H9 (cell line): ENCODE measurements at regions not wholly inside any gene's neighbourhood (a gene's known extent, or its start where the extent isn't known, plus 50 kb on each side); places are given as distances from the start of the nearest gene placed in this dataset.

Experiments
- DNase-seq: peaks from one replicate; pipeline ENCODE4 v3.0.0-alpha.2; 2017
- H2AFZ ChIP-seq: one replicate; pipeline ENCODE4 v1.6.1; 2013; ENCODE audit warnings: mild to moderate bottlenecking, low read length, control low read depth, moderate library complexity
- H2AK5ac ChIP-seq: 2 replicates; pipeline ENCODE4 v1.6.1; 2013; ENCODE audit warnings: low read length, control low read depth, mixed read lengths; ENCODE audit not compliant: insufficient read length
- H2BK120ac ChIP-seq: one replicate; pipeline ENCODE4 v1.6.1; 2013; ENCODE audit warnings: low read depth, mild to moderate bottlenecking, low read length, control low read depth, inconsistent platforms; ENCODE audit not compliant: poor library complexity, severe bottlenecking
- H2BK12ac ChIP-seq: 2 replicates; pipeline ENCODE4 v1.6.1; 2013; ENCODE audit warnings: low read length, control low read depth, mixed read lengths, low read depth; ENCODE audit not compliant: insufficient read length
- H2BK15ac ChIP-seq: 2 replicates; pipeline ENCODE4 v1.6.1; 2013; ENCODE audit warnings: low read depth, low read length, control low read depth
- H2BK20ac ChIP-seq: one replicate; pipeline ENCODE4 v1.6.1; 2013; ENCODE audit warnings: low read depth, mild to moderate bottlenecking, low read length, control low read depth, inconsistent platforms; ENCODE audit not compliant: poor library complexity, severe bottlenecking
- H2BK5ac ChIP-seq: 2 replicates; pipeline ENCODE4 v1.6.1; 2013; ENCODE audit warnings: low read length, control low read depth, mixed read lengths; ENCODE audit not compliant: insufficient read length
- H3K14ac ChIP-seq: 2 replicates; pipeline ENCODE4 v1.6.1; 2013; ENCODE audit warnings: low read length, control low read depth; ENCODE audit not compliant: insufficient read depth
- H3K18ac ChIP-seq: 2 replicates; pipeline ENCODE4 v1.6.1; 2013; ENCODE audit warnings: low read depth, mild to moderate bottlenecking, mixed read lengths, low read length, control low read depth; ENCODE audit not compliant: insufficient read length
- H3K23ac ChIP-seq: 2 replicates; pipeline ENCODE4 v1.6.1; 2013; ENCODE audit warnings: low read length, control low read depth, mixed read lengths, low read depth; ENCODE audit not compliant: insufficient read length
- H3K23me2 ChIP-seq: 2 replicates; pipeline ENCODE4 v1.6.1; 2013; ENCODE audit warnings: low read depth, mild to moderate bottlenecking, mixed read lengths, low read length, control low read depth; ENCODE audit not compliant: insufficient read length, poor library complexity, severe bottlenecking
- H3K27ac ChIP-seq: 2 replicates; pipeline ENCODE4 v1.5.1; 2013; ENCODE audit warnings: low read length, control low read depth, mixed read lengths, low read depth; ENCODE audit not compliant: insufficient read length
- H3K27me3 ChIP-seq: 2 replicates; pipeline ENCODE4 v1.6.1; 2013; ENCODE audit warnings: low read length, control low read depth, inconsistent platforms; ENCODE audit not compliant: insufficient read depth
- H3K4ac ChIP-seq: 2 replicates; pipeline ENCODE4 v1.6.1; 2013; ENCODE audit warnings: low read depth, mild to moderate bottlenecking, control low read depth, inconsistent platforms, low read length, moderate library complexity
- H3K4me1 ChIP-seq: 2 replicates; pipeline ENCODE4 v1.6.1; 2013; ENCODE audit warnings: low read length, control low read depth, inconsistent platforms; ENCODE audit not compliant: insufficient read depth
- H3K4me2 ChIP-seq: 2 replicates; pipeline ENCODE4 v1.6.1; 2013; ENCODE audit warnings: low read length, control low read depth, mixed read lengths; ENCODE audit not compliant: insufficient read length, insufficient read depth
- H3K56ac ChIP-seq: 2 replicates; pipeline ENCODE4 v1.6.1; 2013; ENCODE audit warnings: low read depth, mild to moderate bottlenecking, mixed read lengths, low read length, control low read depth; ENCODE audit not compliant: insufficient read length
- H3K79me1 ChIP-seq: 2 replicates; pipeline ENCODE4 v1.6.1; 2013; ENCODE audit warnings: low read depth, mild to moderate bottlenecking, moderate library complexity, low read length, control low read depth, inconsistent platforms; ENCODE audit not compliant: insufficient read depth, poor library complexity, severe bottlenecking
- H3K79me2 ChIP-seq: 2 replicates; pipeline ENCODE4 v1.6.1; 2013; ENCODE audit warnings: low read length, control low read depth, inconsistent platforms; ENCODE audit not compliant: insufficient read depth
- H3K9ac ChIP-seq: 2 replicates; pipeline ENCODE4 v1.6.1; 2013; ENCODE audit warnings: low read length, control low read depth, mixed read lengths; ENCODE audit not compliant: insufficient read length; ENCODE audit errors: extremely low read depth
- H3K9me3 ChIP-seq: one replicate; pipeline ENCODE4 v1.6.1; 2013; ENCODE audit warnings: low read depth, low read length, inconsistent platforms; ENCODE audit not compliant: control insufficient read depth
- H3T11ph ChIP-seq: one replicate; pipeline ENCODE4 v1.6.1; 2013; ENCODE audit warnings: mild to moderate bottlenecking, low read length, control low read depth, inconsistent platforms
- H4K20me1 ChIP-seq: one replicate; pipeline ENCODE4 v1.6.1; 2013; ENCODE audit not compliant: control insufficient read depth, insufficient read length, insufficient read depth
- H4K5ac ChIP-seq: 2 replicates; pipeline ENCODE4 v1.6.1; 2013; ENCODE audit warnings: low read depth, mild to moderate bottlenecking, mixed read lengths, low read length, control low read depth; ENCODE audit not compliant: insufficient read length
- H4K8ac ChIP-seq: replicated peaks from 2 replicates; pipeline ENCODE4 v1.6.1; 2013; ENCODE audit warnings: low read length, control low read depth, mixed read lengths, low read depth; ENCODE audit not compliant: insufficient read length
- H4K91ac ChIP-seq: 2 replicates; pipeline ENCODE4 v1.6.1; 2013; ENCODE audit warnings: low read depth, mild to moderate bottlenecking, moderate library complexity, mixed read lengths, low read length, control low read depth; ENCODE audit not compliant: insufficient read length
- H3K27ac Mint-ChIP-seq, 3 experiments: 2 replicates in 2 of 3; 3 replicates in 1 of 3; pipeline ENCODE4 v1.8.0; 2020 to 2021; ENCODE audit warnings: mixed read lengths in 3 of 3, mild to moderate bottlenecking in 1 of 3, moderate library complexity in 1 of 3
- H3K27me3 Mint-ChIP-seq: 2 replicates; pipeline ENCODE4 v1.8.0; 2021; ENCODE audit warnings: low read depth, mild to moderate bottlenecking, moderate library complexity, mixed read lengths
- H3K36me3 Mint-ChIP-seq, 3 experiments: 2 replicates in 2 of 3; 3 replicates in 1 of 3; pipeline ENCODE4 v1.8.0; 2020 to 2021; ENCODE audit warnings: low read depth in 3 of 3, mixed read lengths in 3 of 3; ENCODE audit not compliant: insufficient read depth in 1 of 3
- H3K4me1 Mint-ChIP-seq, 2 experiments: 2 replicates each; pipeline ENCODE4 v1.8.0; 2020; ENCODE audit warnings: mixed read lengths in 2 of 2
- H3K4me3 Mint-ChIP-seq, 2 experiments: 2 replicates in 1 of 2; 3 replicates in 1 of 2; pipeline ENCODE4 v1.8.0; 2020 to 2021; ENCODE audit warnings: mild to moderate bottlenecking in 2 of 2, mixed read lengths in 2 of 2, moderate library complexity in 1 of 2
- H3K9me3 Mint-ChIP-seq, 2 experiments: 2 replicates in 1 of 2; 3 replicates in 1 of 2; pipeline ENCODE4 v1.8.0; 2020; ENCODE audit warnings: mild to moderate bottlenecking in 2 of 2, mixed read lengths in 2 of 2, moderate library complexity in 1 of 2
- WGBS: extraction: QIAGEN DNeasy Blood & Tissue Kit; methylation state at CpG from one replicate; pipeline ENCODE4 v1.1.7; 2013; ENCODE audit warnings: missing lambda C conversion rate, low lambda C conversion rate, mixed read lengths; ENCODE audit not compliant: insufficient read length; ENCODE audit errors: extremely low coverage; 5-methylcytosine and 5-hydroxymethylcytosine counted together
- TF ChIP-seq, protein P1 (sequence below): fragments of 200-600 bp; sonication (generic); conservative IDR thresholded peaks from 3 replicates; pipeline ENCODE4 v1.8.0; 2021; ENCODE audit warnings: antibody characterized with exemption, mild to moderate bottlenecking

DNA sequence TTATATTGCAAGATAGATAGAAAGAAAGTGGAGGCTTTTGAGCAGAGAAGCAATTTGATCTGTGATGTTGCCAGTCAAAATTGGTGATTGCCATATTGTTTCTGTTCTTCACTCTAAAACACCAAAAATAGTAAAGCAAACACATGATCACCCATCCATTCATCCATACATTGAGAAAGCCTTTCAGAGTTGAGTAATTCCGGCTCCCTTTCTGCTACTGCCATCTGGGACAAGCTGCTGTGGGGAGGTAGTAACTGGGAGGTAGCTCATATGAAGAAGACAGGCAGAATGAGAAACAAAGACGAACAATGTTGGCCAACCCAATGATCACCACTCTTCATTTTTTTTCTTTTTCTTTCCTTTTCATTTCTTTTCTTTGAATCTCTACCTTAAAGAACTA lies 51.1 kb upstream of the HBS1L start:
- no peak overlapping the region for H3K14ac ChIP-seq
- H3K23ac ChIP-seq, result no peak overlapping the region
- no peak overlapping the region for H3K27ac ChIP-seq
- H4K8ac ChIP-seq, result no peak overlapping the region
- no peak overlapping the region for H2BK15ac ChIP-seq
- H3K4me1 ChIP-seq, result no peaks in the 10 kb centered on the region
- no peaks in the 10 kb centered on the region for H3K9me3 ChIP-seq
- no peaks in the 10 kb centered on the region for H3K36me3 Mint-ChIP-seq
- no peaks in the 10 kb centered on the region for H3K27me3 ChIP-seq
- H3K18ac ChIP-seq, result no peak overlapping the region
- H3K4ac ChIP-seq, result no peak overlapping the region
- no peaks in the 10 kb centered on the region for H3K4me1 Mint-ChIP-seq
- WGBS, result no CpG with 5 or more reads among the region's 2 CpGs
- no peak overlapping the region for H2BK12ac ChIP-seq
- H3K23me2 ChIP-seq, result no peaks in the 10 kb centered on the region
- H2AK5ac ChIP-seq, result no peak overlapping the region
- H3K27ac Mint-ChIP-seq, result no peak overlapping the region
- no peak overlapping the region for H3K4me2 ChIP-seq
- H2BK120ac ChIP-seq, result no peak overlapping the region
- H2BK5ac ChIP-seq, result no peak overlapping the region
- H3K56ac ChIP-seq, result no peak overlapping the region
- no peak for DNase-seq
- no peak overlapping the region for H2AFZ ChIP-seq
- no peak overlapping the region for H4K91ac ChIP-seq
- no peak overlapping the region for H3K4me3 Mint-ChIP-seq
- H3K9me3 Mint-ChIP-seq, result no peaks in the 10 kb centered on the region
- H3T11ph ChIP-seq, result no peak overlapping the region
- no peaks in the 10 kb centered on the region for H3K79me1 ChIP-seq
- H4K20me1 ChIP-seq, result no peaks in the 10 kb centered on the region
- H3K9ac ChIP-seq, result no peak overlapping the region
- H3K27me3 Mint-ChIP-seq, result peaks cover 4% of the 10 kb centered on the region
- H2BK20ac ChIP-seq, result no peak overlapping the region
- no peak overlapping the region for H4K5ac ChIP-seq
- TF ChIP-seq, protein P1, sequence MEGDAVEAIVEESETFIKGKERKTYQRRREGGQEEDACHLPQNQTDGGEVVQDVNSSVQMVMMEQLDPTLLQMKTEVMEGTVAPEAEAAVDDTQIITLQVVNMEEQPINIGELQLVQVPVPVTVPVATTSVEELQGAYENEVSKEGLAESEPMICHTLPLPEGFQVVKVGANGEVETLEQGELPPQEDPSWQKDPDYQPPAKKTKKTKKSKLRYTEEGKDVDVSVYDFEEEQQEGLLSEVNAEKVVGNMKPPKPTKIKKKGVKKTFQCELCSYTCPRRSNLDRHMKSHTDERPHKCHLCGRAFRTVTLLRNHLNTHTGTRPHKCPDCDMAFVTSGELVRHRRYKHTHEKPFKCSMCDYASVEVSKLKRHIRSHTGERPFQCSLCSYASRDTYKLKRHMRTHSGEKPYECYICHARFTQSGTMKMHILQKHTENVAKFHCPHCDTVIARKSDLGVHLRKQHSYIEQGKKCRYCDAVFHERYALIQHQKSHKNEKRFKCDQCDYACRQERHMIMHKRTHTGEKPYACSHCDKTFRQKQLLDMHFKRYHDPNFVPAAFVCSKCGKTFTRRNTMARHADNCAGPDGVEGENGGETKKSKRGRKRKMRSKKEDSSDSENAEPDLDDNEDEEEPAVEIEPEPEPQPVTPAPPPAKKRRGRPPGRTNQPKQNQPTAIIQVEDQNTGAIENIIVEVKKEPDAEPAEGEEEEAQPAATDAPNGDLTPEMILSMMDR, result no peak
- no peaks in the 10 kb centered on the region for H3K79me2 ChIP-seq
